ENCODE measurements at regions not wholly inside any gene's neighbourhood (a gene's known extent, or its start where the extent isn't known, plus 50 kb on each side); places are given as distances from the start of the nearest gene placed in this dataset.

DNA sequence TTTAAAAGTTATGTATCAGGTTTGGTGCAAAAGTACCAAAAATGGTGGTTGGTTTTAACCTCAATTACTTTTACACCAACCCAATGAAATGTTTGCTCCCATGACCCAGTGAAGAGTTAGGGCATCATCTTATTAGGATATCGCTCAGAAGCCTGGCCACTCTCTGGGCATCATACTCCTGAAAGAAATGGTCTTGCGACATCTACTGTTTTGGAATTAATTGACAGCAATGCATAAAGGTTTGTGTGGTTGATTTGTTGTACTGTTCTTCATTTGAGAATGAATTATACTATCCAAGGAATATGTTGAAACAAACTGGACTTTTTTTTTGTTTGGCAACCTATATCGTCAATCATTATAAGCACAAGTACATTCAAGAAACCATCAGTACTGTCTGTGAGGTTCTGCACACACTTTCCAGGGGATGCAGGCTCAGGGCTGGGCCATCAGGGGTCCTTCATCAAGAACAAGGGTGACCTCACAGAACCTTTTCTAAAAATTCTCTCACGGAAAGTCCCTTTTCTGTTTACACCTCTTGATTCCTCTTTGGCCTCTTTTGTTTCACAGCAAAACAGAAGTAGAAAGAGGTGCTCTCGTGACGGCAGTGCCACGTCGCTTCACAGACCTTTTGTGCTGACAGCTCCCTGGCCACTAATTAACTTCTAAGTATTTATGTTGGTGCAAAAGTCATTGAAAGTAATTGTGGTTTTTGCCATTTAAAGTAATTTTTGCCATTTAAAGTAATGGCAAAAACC is 117.2 kb upstream of the KLF6 start:
- no peak for TF ChIP-seq POLR2A (IDR thresholded peaks at IDR 0.05; ENCODE audit: low read depth, low read length)
- no peak for TF ChIP-seq POLR2AphosphoS5 (IDR thresholded peaks at IDR 0.05; ENCODE audit: low read depth, low read length)
- no peak for TF ChIP-seq TAF1 (IDR thresholded peaks at IDR 0.05; ENCODE audit: borderline replicate concordance, low read depth, low read length)

Measured in GM12892 (cell line).